Activated CD4-positive, alpha-beta T cell treated with anti-CD3 and anti-CD28 coated beads for 24 hours (primary cell): ENCODE measurements at regions not wholly inside any gene's neighbourhood (a gene's known extent, or its start where the extent isn't known, plus 50 kb on each side); places are given as distances from the start of the nearest gene placed in this dataset.
"Not testable (repeated sequence)": the region's sequence is repeated elsewhere in the genome, so short reads cannot be mapped to it uniquely, and the experiment has no call there.

Source experiments
- DNase-seq, 2 donors: peaks; one replicate each; pipeline ENCODE4 v3.0.0-alpha.2; 2020; ENCODE audit warnings: low read depth in 2 of 2

GRCh38 chr1:21385022-21385421 lies 54.9 kb upstream of the NBPF3 start:
- DNase-seq: no peak

- no peak for DNase-seq
These were observed 55.3 kb upstream of the NBPF3 start for GRCh38 chr1:21384620-21385019.

GRCh38 chr1:21383785-21384401 lies 56.0 kb upstream of the NBPF3 start:
- DNase-seq: no peak

- no peak for DNase-seq
These were observed 58.6 kb upstream of the NBPF3 start for GRCh38 chr1:21381354-21381753.

- not testable (repeated sequence) for DNase-seq
These were observed 59.8 kb upstream of the NBPF3 start for GRCh38 chr1:21380147-21380546.

- DNase-seq: no peak
These were observed 60.4 kb upstream of the NBPF3 start for GRCh38 chr1:21379571-21379970.

- DNase-seq: no peak
These were observed 61.0 kb upstream of the NBPF3 start for GRCh38 chr1:21378705-21379494.

GRCh38 chr1:21372383-21372782 lies 67.6 kb upstream of the NBPF3 start:
- DNase-seq: no peak

GRCh38 chr1:21369905-21370304 lies 70.0 kb upstream of the NBPF3 start:
- DNase-seq: no peak

GRCh38 chr1:21368515-21369289 lies 71.2 kb upstream of the NBPF3 start:
- DNase-seq: peak in 1 of 2 donors; percentile 44

GRCh38 chr1:21367973-21368514 lies 71.9 kb upstream of the NBPF3 start:
- DNase-seq: not testable (repeated sequence)

GRCh38 chr1:21366288-21366687 lies 73.6 kb upstream of the NBPF3 start:
- no peak for DNase-seq

- no peak for DNase-seq
These were observed 74.8 kb upstream of the ECE1 start for GRCh38 chr1:21365036-21365435.

GRCh38 chr1:21362096-21362495 lies 71.8 kb upstream of the ECE1 start:
- no peak for DNase-seq

GRCh38 chr1:21361506-21361905 lies 71.2 kb upstream of the ECE1 start:
- no peak for DNase-seq

- no peak for DNase-seq
These were observed 66.9 kb upstream of the ECE1 start for GRCh38 chr1:21357161-21357560.

GRCh38 chr1:21355956-21356355 lies 65.7 kb upstream of the ECE1 start:
- DNase-seq: no peak

GRCh38 chr1:21352586-21352985 lies 62.3 kb upstream of the ECE1 start:
- no peak for DNase-seq

GRCh38 chr1:21351901-21352300 lies 61.6 kb upstream of the ECE1 start:
- no peak for DNase-seq

GRCh38 chr1:21350202-21350885 lies 60.1 kb upstream of the ECE1 start:
- DNase-seq: no peak

GRCh38 chr1:21349693-21350092 lies 59.4 kb upstream of the ECE1 start:
- no peak for DNase-seq

- DNase-seq: no peak
These were observed 56.9 kb upstream of the ECE1 start for GRCh38 chr1:21347072-21347581.
